ENCODE measurements at regions not wholly inside any gene's neighbourhood (a gene's known extent, or its start where the extent isn't known, plus 50 kb on each side); places are given as distances from the start of the nearest gene placed in this dataset.
"Not testable (repeated sequence)": the region's sequence is repeated elsewhere in the genome, so short reads cannot be mapped to it uniquely, and the experiment has no call there.

GRCh38 chr6:144462058-144462457, 176.9 kb downstream of the UTRN start:
- Mint-ChIP-seq H3K27me3 (no peaks in the 10 kb centered on the region), H3K27ac (no peak overlapping the region), H3K9me3 (no peaks in the 10 kb centered on the region), H3K4me1 (peaks cover 12% of the 10 kb centered on the region), H3K36me3 (ENCODE audit: low read depth) (peaks cover 77% of the 10 kb centered on the region), H3K4me3 (no peak overlapping the region)
- CTCF ChIA-PET: no interaction called here
- POLR2A ChIA-PET: no interaction called here
- DNase-seq: no peak

- DNase-seq: no peak
- Mint-ChIP-seq H3K4me3 (no peak overlapping the region), H3K36me3 (ENCODE audit: low read depth) (peaks cover 71% of the 10 kb centered on the region), H3K4me1 (peaks cover 18% of the 10 kb centered on the region), H3K9me3 (no peaks in the 10 kb centered on the region), H3K27me3 (no peaks in the 10 kb centered on the region), H3K27ac (no peak overlapping the region)
- CTCF ChIA-PET: interaction anchor here (1.1 kb wide), 1 partner anchor 14 kb away, joined by 3 read pairs; no protein-coding TSS in a partner anchor
- POLR2A ChIA-PET: no interaction called here
Observed at GRCh38 chr6:144466716-144467115, 181.6 kb downstream of the UTRN start.

GRCh38 chr6:144467172-144467762, 182.1 kb downstream of the UTRN start:
- Mint-ChIP-seq H3K27me3 (no peaks in the 10 kb centered on the region), H3K27ac (no peak overlapping the region), H3K4me1 (peaks cover 18% of the 10 kb centered on the region), H3K4me3 (no peak overlapping the region), H3K36me3 (ENCODE audit: low read depth) (peaks cover 71% of the 10 kb centered on the region), H3K9me3 (no peaks in the 10 kb centered on the region)
- ChIA-PET POLR2A (no interaction called here), CTCF (interaction anchor here (1.1 kb wide), 1 partner anchor 14 kb away, joined by 3 read pairs; no protein-coding TSS in a partner anchor)
- no peak for DNase-seq

DNA sequence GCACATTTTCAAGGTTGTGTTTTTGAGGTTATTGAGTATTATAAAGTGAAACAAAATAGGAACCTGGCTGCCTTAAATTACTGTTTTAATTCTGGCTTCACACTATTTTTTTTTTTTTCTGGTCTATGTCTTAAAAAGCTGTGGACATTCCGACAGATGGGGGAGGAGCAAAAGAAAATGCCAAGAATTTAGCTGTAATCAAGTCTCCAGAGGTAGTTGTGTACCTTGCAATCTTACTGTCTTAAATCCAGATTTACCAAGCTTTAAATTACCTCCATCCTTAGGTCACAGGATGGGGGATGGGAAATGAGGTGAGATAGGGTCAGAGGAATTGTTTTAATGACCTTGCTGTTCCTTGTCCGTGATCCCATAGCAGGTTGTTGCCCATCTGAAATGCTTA, 182.8 kb downstream of the UTRN start:
- DNase-seq: no peak
- Mint-ChIP-seq H3K36me3 (ENCODE audit: low read depth) (peaks cover 69% of the 10 kb centered on the region), H3K4me1 (peaks cover 18% of the 10 kb centered on the region), H3K9me3 (no peaks in the 10 kb centered on the region), H3K4me3 (no peak overlapping the region), H3K27ac (no peak overlapping the region), H3K27me3 (no peaks in the 10 kb centered on the region)
- ChIA-PET POLR2A (interaction anchor here (1.1 kb wide), 1 partner anchor 14 kb away, joined by 6 read pairs; no protein-coding TSS in a partner anchor), CTCF (interaction anchor here (0.9 to 1.4 kb wide), 2 partner anchors 12 to 13 kb away, joined by 3 to 7 read pairs; no protein-coding TSS in a partner anchor)

DNA sequence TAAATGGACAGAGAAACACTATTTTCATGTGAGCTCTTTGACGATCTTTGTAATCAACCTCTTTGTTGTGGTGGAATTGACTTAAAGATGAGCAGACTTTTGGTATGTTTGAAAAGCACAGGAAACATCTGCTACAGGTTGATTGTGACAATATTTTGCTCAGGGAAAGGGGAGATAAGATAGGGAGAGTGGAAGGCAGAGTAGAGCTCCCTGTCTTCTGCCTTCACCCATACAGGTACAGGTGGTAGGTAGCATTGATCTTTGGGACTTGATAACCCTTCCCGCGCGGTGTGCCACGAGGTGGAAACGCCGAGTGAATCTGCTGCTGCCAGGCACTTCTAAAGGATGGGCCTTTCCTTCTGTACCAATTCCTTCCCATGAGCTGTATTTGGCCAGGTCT, 183.6 kb downstream of the UTRN start:
- H3K9me3 Mint-ChIP-seq: no peaks in the 10 kb centered on the region
- H3K36me3 Mint-ChIP-seq (ENCODE audit: low read depth): peaks cover 66% of the 10 kb centered on the region
- DNase-seq: no peak
- ChIA-PET POLR2A (interaction anchor here (1.1 kb wide), 1 partner anchor 13 kb away, joined by 6 read pairs; no protein-coding TSS in a partner anchor), CTCF (interaction anchor here (0.9 to 1.4 kb wide), 2 partner anchors 11 to 13 kb away, joined by 3 to 7 read pairs; no protein-coding TSS in a partner anchor)
- H3K4me1 Mint-ChIP-seq: peaks cover 18% of the 10 kb centered on the region
- peak overlapping the region; percentile 1 for H3K27ac Mint-ChIP-seq
- peak overlapping the region; percentile 9 for H3K4me3 Mint-ChIP-seq
- no peaks in the 10 kb centered on the region for H3K27me3 Mint-ChIP-seq

GRCh38 chr6:144469144-144469575, 184.0 kb downstream of the UTRN start:
- Mint-ChIP-seq H3K4me3 (peak overlapping the region; percentile 8), H3K4me1 (peaks cover 18% of the 10 kb centered on the region), H3K27me3 (no peaks in the 10 kb centered on the region), H3K9me3 (no peaks in the 10 kb centered on the region), H3K36me3 (ENCODE audit: low read depth) (peaks cover 64% of the 10 kb centered on the region), H3K27ac (peak overlapping the region; percentile 60)
- ChIA-PET POLR2A (interaction anchor here (1.1 kb wide), 1 partner anchor 13 kb away, joined by 6 read pairs; no protein-coding TSS in a partner anchor), CTCF (interaction anchor here (1.4 kb wide), 1 partner anchor 12 kb away, joined by 7 read pairs; no protein-coding TSS in a partner anchor)
- DNase-seq: no peak

DNA sequence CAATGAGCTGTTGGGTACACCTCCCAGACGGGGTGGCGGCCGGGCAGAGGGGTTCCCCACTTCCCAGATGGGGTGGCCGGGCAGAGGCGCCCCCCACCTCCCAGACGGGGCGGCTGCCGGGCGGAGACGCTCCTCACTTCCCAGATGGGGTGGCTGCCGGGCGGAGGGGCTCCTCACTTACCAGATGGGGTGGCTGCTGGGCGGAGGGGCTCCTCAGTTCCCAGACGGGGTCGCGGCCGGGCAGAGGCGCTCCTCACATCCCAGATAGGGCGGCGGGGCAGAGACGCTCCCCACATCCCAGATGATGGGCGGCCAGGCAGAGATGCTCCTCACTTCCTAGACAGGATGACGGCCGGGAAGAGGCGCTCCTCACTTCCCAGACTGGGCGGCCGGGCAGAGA, 185.1 kb downstream of the UTRN start:
- peaks cover 21% of the 10 kb centered on the region for H3K4me1 Mint-ChIP-seq
- H3K4me3 Mint-ChIP-seq, H3K27ac Mint-ChIP-seq, DNase-seq, H3K27me3 Mint-ChIP-seq, H3K9me3 Mint-ChIP-seq, POLR2A ChIA-PET, CTCF ChIA-PET: not testable (repeated sequence)
- H3K36me3 Mint-ChIP-seq (ENCODE audit: low read depth): peaks cover 69% of the 10 kb centered on the region

DNA sequence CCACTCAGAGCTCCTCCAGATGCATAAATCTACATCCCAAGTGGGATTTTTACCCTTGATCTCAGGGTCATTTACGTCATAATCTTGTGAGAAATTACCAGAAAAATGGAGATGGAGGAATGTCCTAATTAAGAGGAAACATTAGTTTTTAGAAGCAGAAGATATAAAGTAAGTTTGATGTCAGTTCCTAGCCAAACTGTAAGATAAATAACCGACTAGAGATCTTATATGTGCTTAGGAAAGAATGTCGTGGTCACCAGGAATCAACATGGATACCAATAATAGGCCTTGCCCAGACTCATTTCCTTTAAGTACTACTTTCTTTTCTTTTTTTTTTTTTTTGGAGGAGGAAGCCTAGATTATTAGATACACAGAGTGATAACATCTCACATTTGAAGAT, 186.9 kb downstream of the UTRN start:
- Mint-ChIP-seq H3K27ac (no peak overlapping the region), H3K4me3 (no peak overlapping the region), H3K4me1 (peaks cover 23% of the 10 kb centered on the region), H3K9me3 (no peaks in the 10 kb centered on the region), H3K27me3 (no peaks in the 10 kb centered on the region), H3K36me3 (ENCODE audit: low read depth) (peaks cover 76% of the 10 kb centered on the region)
- ChIA-PET CTCF (interaction anchor here (0.8 to 1.0 kb wide), 2 partner anchors 9 to 11 kb away, joined by 3 read pairs; no protein-coding TSS in a partner anchor), POLR2A (no interaction called here)
- DNase-seq: no peak

GRCh38 chr6:144474290-144474689, 189.2 kb downstream of the UTRN start:
- Mint-ChIP-seq H3K4me1 (peaks cover 8% of the 10 kb centered on the region), H3K36me3 (ENCODE audit: low read depth) (peaks cover 70% of the 10 kb centered on the region), H3K4me3 (no peak overlapping the region), H3K27me3 (no peaks in the 10 kb centered on the region), H3K27ac (no peak overlapping the region), H3K9me3 (no peaks in the 10 kb centered on the region)
- POLR2A ChIA-PET: no interaction called here
- CTCF ChIA-PET: interaction anchor here (1.8 kb wide), 1 partner anchor 7 kb away, joined by 8 read pairs; no protein-coding TSS in a partner anchor
- no peak for DNase-seq

- Mint-ChIP-seq H3K4me1 (peaks cover 5% of the 10 kb centered on the region), H3K9me3 (no peaks in the 10 kb centered on the region), H3K27ac (peak overlapping the region; percentile 10), H3K27me3 (no peaks in the 10 kb centered on the region), H3K36me3 (ENCODE audit: low read depth) (peaks cover 70% of the 10 kb centered on the region), H3K4me3 (no peak overlapping the region)
- DNase-seq: no peak
- ChIA-PET CTCF (interaction anchor here (0.6 kb wide), 1 partner anchor 127 kb away, joined by 4 read pairs; no protein-coding TSS in a partner anchor), POLR2A (no interaction called here)
Observed at GRCh38 chr6:144474904-144475303, 189.8 kb downstream of the UTRN start.

DNA sequence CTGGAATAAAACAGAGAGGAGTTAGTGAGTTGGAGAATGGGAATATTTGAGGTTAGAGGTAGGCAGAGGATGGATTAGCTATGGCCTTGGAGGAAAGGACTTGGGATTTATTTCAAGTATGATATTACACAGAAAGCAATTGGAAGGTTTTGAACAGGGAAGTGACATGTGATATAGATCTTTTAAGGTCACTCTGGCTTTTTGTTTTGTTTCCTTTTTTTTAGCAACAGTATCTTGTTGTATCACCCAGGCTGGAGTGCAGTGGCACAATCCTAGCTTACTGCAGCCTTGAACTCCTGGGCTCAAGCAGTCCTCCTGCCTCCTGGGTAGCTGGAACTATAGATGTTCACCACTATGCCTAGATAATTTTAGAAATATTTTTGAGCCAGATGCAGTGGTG, 190.3 kb downstream of the UTRN start:
- POLR2A ChIA-PET: no interaction called here
- peaks cover 73% of the 10 kb centered on the region for H3K36me3 Mint-ChIP-seq (ENCODE audit: low read depth)

DNA sequence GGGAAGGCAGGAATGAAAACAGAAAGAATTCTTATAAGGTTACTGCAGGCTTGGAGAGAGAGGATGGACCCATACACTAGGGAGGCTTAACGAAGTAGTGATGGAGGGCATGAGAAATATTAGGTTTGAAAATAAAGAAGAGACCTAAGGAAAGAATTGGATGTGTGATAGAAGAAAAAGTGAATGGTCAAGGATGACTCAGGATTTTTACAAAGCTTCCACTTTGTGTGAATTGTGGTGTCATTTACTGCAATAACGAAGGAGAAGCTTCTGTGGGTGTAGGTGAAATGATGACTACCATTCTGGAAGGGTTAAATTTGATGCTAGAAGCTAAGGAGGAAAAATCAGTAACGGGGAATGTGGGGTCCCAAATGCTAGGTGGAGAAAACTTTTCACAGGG, 191.2 kb downstream of the UTRN start:
- CTCF ChIA-PET: no interaction called here

More for the DNA sequence above, 190.3 kb downstream of the UTRN start:
- Mint-ChIP-seq H3K27me3 (no peaks in the 10 kb centered on the region), H3K9me3 (no peaks in the 10 kb centered on the region), H3K4me3 (no peak overlapping the region), H3K27ac (no peak overlapping the region), H3K4me1 (peaks cover 5% of the 10 kb centered on the region)
- CTCF ChIA-PET: interaction anchor here (0.6 kb wide), 1 partner anchor 128 kb away, joined by 4 read pairs; no protein-coding TSS in a partner anchor
- DNase-seq: no peak

GRCh38 chr6:144477396-144477795, 192.3 kb downstream of the UTRN start:
- POLR2A ChIA-PET: no interaction called here
- H3K4me3 Mint-ChIP-seq: no peak overlapping the region
- no peak overlapping the region for H3K27ac Mint-ChIP-seq
- peaks cover 10% of the 10 kb centered on the region for H3K4me1 Mint-ChIP-seq
- peaks cover 55% of the 10 kb centered on the region for H3K36me3 Mint-ChIP-seq (ENCODE audit: low read depth)
- CTCF ChIA-PET: no interaction called here
- no peaks in the 10 kb centered on the region for H3K27me3 Mint-ChIP-seq
- no peaks in the 10 kb centered on the region for H3K9me3 Mint-ChIP-seq
- DNase-seq: no peak

More for the DNA sequence above, 191.2 kb downstream of the UTRN start:
- H3K27me3 Mint-ChIP-seq: no peaks in the 10 kb centered on the region
- no peaks in the 10 kb centered on the region for H3K9me3 Mint-ChIP-seq
- H3K36me3 Mint-ChIP-seq (ENCODE audit: low read depth): peaks cover 66% of the 10 kb centered on the region
- POLR2A ChIA-PET: no interaction called here
- no peak overlapping the region for H3K4me3 Mint-ChIP-seq
- H3K27ac Mint-ChIP-seq: no peak overlapping the region
- DNase-seq: no peak
- peaks cover 5% of the 10 kb centered on the region for H3K4me1 Mint-ChIP-seq

DNA sequence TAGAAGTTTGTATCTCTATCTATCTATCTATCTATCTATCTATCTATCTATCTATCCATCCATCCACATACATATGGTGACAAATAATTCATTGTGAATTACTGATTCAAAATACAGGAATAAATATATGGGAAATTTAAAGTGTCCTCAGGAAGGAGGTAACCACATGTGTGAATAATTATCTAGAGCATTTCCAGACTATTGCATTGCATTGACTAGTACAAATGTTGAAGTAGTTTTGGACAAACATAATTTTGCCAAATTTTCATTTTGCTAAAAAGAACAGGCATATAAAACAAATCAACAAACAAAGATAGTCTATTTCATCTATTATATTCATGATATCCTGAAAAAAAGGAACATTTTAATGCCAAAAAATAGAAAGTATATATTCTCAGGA, 192.7 kb downstream of the UTRN start:
- Mint-ChIP-seq H3K4me1 (peaks cover 15% of the 10 kb centered on the region), H3K36me3 (ENCODE audit: low read depth) (peaks cover 56% of the 10 kb centered on the region), H3K27me3 (no peaks in the 10 kb centered on the region), H3K9me3 (no peaks in the 10 kb centered on the region), H3K27ac (no peak overlapping the region), H3K4me3 (no peak overlapping the region)
- ChIA-PET POLR2A (no interaction called here), CTCF (interaction anchor here (1.3 kb wide), 1 partner anchor 215 kb away, joined by 3 read pairs; no protein-coding TSS in a partner anchor)
- no peak for DNase-seq

Measured in activated CD4-positive, alpha-beta memory T cell treated with anti-CD3 and anti-CD28 coated beads, Interleukin-2, amount 10 ng/mL, durations not matched to agents 7 days and 5 days (primary cell).